ENCODE measurements at regions not wholly inside any gene's neighbourhood (a gene's known extent, or its start where the extent isn't known, plus 50 kb on each side); places are given as distances from the start of the nearest gene placed in this dataset.

DNA sequence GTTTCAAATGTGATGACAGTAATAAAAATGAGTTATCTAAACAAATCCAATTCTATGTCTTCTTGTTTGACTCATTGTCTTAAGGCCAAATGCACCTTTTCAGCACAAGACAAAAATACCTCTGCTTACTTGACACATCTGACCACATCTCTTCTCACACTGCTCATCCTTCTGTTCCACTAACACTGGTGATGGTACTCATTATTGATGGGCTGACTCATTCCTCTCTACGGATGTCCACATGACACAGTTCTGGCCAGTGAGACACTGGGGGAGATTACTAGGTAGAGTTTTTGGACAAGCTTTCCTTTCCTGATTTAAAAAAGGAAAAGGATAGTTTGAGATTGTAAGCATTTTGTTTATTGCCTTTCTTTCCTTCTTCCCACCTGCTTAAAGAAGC, 410.6 kb upstream of the THRB start:
- no peak for DNase-seq (ENCODE audit: low spot score in 2 of 2)
- no peaks in the 10 kb centered on the region for H3K4me1 Mint-ChIP-seq
- H3K4me3 Mint-ChIP-seq: no peak overlapping the region
- no peaks in the 10 kb centered on the region for H3K36me3 Mint-ChIP-seq
- no peak overlapping the region for H3K27ac Mint-ChIP-seq
- no peak for ATAC-seq
- H3K9me3 Mint-ChIP-seq: peaks cover 4% of the 10 kb centered on the region

DNA sequence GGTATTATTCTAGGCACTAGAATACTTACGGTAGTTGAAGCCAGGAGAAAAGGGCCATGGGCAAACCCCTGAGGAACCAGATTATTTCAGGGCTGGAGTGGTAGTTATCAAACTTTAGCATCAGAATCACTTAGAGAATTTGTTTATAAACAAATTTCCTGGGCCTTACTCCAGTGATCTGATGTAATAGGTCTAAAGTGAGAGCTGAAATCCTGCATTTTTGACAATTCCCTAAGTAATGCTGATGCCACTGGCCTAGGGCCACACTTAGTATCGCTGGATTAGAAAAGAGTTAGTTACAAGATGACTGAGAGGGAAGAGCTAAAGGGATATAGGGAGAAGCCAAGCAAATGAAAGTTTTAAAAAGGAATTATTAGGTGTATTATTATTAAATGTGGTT, 412.5 kb upstream of the THRB start:
- Mint-ChIP-seq H3K4me1 (no peaks in the 10 kb centered on the region), H3K27ac (no peak overlapping the region), H3K9me3 (peaks cover 6% of the 10 kb centered on the region), H3K4me3 (no peak overlapping the region), H3K36me3 (no peaks in the 10 kb centered on the region)
- DNase-seq (ENCODE audit: low spot score in 2 of 2) (no peak), ATAC-seq (no peak)

DNA sequence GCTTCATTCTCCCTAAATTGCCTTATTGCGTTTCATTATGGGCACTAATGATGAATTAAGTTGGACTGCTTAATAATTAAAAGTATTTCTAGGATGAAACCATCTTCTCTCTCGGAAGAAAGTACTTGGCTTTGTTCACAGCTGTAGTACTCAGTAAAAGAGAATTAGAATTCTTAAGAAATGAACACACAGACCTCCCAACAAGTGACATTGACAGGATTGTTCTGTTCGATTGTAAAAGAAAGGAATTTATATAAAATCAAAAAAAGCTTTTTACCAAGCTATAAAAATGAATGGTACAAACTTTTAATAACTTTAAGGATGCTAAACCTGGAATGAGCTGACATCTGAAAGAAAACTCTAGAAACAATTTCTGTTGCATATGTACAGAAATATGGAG, 416.4 kb upstream of the THRB start:
- Mint-ChIP-seq H3K9me3 (peaks cover 15% of the 10 kb centered on the region), H3K36me3 (no peaks in the 10 kb centered on the region), H3K27ac (no peak overlapping the region), H3K4me1 (no peaks in the 10 kb centered on the region), H3K4me3 (no peak overlapping the region)
- no peak for ATAC-seq
- DNase-seq (ENCODE audit: low spot score in 2 of 2): no peak

DNA sequence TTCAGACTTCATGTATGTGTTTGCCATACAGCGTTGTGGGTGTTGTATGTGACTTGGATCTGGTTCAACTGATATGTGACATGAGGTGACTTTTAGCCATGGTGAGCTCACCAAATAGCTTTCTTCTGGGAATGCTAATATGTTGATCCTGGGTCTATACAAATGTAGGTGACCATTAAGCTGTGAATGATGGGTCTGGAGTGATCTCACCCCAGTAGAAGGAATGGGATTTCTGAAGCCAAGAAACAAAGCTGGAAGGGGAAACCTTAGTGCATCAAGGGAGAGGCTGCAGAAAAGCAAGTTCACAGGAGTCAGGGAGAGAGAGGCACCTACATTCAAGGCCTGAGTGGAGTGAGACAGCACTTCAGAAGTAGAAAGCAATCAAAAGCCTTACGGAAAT, 421.0 kb upstream of the THRB start:
- no peak overlapping the region for H3K4me3 Mint-ChIP-seq
- ATAC-seq (no peak), DNase-seq (ENCODE audit: low spot score in 2 of 2) (no peak)
- H3K9me3 Mint-ChIP-seq: peaks cover 11% of the 10 kb centered on the region
- no peaks in the 10 kb centered on the region for H3K4me1 Mint-ChIP-seq
- no peaks in the 10 kb centered on the region for H3K36me3 Mint-ChIP-seq
- no peak overlapping the region for H3K27ac Mint-ChIP-seq

DNA sequence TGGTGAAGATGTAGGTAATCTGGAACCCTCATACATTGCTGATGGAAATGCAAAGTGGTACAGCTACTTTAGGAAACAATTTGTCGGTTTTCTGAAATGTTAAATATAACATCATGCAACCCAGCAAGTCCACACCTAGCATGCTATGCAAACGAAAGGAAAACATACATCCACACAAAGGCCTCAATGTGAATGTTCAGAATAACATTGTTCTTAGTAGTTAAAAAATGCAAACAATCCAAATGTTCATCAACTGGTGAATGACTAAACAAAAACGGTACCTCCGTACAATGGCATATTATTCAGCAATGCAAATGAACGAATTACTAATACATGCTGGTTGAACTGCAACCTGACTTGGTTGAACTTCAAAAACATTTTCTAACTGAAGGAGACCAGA, 423.3 kb upstream of the THRB start:
- Mint-ChIP-seq H3K27ac (no peak overlapping the region), H3K4me1 (no peaks in the 10 kb centered on the region), H3K36me3 (no peaks in the 10 kb centered on the region), H3K4me3 (no peak overlapping the region), H3K9me3 (peaks cover 8% of the 10 kb centered on the region)
- ATAC-seq: no peak
- no peak for DNase-seq (ENCODE audit: low spot score in 2 of 2)

DNA sequence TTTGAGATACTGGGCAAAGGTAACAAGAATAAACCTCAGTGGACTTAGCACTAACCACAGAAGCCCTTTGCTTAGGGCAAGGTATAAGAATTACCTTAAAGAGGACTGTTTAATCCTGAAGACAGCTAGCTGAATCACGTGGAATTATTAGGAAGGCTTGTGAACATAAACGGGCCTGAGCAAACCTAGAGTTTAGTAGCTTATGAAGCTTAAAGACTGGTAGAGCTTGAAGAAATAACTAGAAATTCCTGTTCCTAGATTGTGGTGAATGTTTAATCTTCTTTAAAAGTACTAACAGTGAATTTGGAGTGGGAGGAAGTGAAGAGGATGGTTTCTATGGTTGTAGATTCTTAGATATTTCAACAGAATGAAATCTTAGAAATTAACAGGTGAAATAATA, 428.9 kb upstream of the THRB start:
- no peak overlapping the region for H3K27ac Mint-ChIP-seq
- H3K4me3 Mint-ChIP-seq: no peak overlapping the region
- DNase-seq (ENCODE audit: low spot score in 2 of 2): no peak
- no peaks in the 10 kb centered on the region for H3K4me1 Mint-ChIP-seq
- peaks cover 11% of the 10 kb centered on the region for H3K9me3 Mint-ChIP-seq
- ATAC-seq: no peak
- no peaks in the 10 kb centered on the region for H3K36me3 Mint-ChIP-seq

DNA sequence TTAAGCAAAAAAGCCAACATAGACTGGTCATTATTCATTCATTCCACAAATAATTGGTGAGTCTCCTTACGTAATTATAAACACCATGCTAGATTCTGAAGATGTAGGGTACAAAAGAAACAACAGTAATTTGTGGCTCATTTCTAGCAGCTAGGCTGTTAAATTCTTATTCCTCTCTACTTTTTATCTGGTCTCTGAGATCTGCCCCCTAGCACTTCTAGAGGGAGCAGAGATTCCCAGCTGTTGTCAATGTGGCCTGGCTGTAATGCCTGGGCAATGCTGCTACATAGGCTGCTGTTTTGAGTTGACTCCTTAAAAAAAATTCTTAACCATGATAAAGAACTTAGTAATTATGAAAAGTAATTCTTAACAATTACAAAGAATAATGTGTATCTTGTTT, 434.9 kb upstream of the THRB start:
- Mint-ChIP-seq H3K4me1 (no peaks in the 10 kb centered on the region), H3K4me3 (no peak overlapping the region), H3K36me3 (no peaks in the 10 kb centered on the region), H3K9me3 (peaks cover 8% of the 10 kb centered on the region), H3K27ac (no peak overlapping the region)
- ATAC-seq: no peak
- DNase-seq (ENCODE audit: low spot score in 2 of 2): no peak

DNA sequence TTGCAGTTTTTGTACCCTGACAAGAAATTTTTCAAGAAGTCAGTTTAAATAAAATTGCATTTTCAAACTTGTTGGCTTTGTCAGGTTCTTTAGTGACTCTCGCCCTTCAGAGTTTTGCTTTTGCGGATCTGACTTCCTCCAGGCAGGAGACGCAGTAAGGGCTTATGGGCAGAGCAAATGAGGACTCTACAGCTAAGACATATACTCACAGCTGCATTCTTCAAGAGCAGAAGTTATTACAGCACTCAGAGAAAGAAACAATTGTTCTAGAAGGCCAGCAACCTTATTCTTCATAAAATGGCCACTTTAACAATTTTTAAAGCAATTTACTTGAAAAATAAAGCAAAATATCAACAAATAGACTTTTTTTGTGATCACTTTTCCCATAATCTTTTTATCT, 438.8 kb upstream of the THRB start:
- Mint-ChIP-seq H3K27ac (no peak overlapping the region), H3K9me3 (no peaks in the 10 kb centered on the region), H3K36me3 (no peaks in the 10 kb centered on the region), H3K4me3 (no peak overlapping the region), H3K4me1 (no peaks in the 10 kb centered on the region)
- ATAC-seq (no peak), DNase-seq (ENCODE audit: low spot score in 2 of 2) (no peak)

DNA sequence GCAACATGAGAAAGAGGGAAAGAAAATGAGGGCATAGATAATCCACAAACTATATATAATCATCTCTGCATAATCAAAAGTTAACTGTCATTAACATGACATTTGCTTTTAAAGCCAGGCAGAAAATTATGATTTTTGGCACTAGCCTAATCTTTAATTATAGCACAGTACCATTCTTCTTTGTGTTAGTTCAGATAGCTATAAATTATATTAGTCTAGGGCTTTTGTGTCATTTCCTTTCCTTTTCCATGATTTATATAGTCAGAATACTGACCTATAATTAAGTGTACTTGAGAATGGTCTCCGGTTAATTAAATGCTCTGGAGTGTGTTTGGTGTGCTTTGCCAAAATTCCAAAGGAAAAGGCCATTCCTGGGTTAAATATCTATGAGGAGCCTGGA, 441.9 kb upstream of the THRB start:
- H3K36me3 Mint-ChIP-seq: no peaks in the 10 kb centered on the region
- DNase-seq (ENCODE audit: low spot score in 2 of 2): no peak
- H3K27ac Mint-ChIP-seq: no peak overlapping the region
- ATAC-seq: no peak
- H3K4me1 Mint-ChIP-seq: no peaks in the 10 kb centered on the region
- H3K9me3 Mint-ChIP-seq: no peaks in the 10 kb centered on the region
- no peak overlapping the region for H3K4me3 Mint-ChIP-seq

DNA sequence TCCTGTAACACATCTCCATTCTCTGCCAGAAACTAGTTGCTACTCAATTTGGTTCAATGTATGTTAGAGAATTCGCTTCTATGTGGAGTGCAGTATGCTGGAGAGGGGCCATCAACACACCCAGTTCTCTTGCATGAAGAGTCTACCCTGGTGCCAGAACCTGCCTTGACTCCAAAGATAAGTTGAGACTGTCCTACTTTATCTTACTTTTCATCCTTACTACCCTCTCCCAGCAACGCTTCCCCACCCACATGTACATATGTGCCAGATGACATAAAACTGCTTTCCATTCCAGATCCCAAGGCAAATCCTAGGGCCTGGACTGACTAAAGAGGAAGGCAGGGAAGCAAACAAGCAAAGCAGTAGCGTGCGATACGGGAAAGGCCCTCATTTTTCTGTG, 442.6 kb upstream of the THRB start:
- no peaks in the 10 kb centered on the region for H3K9me3 Mint-ChIP-seq
- no peak for DNase-seq (ENCODE audit: low spot score in 2 of 2)
- H3K4me3 Mint-ChIP-seq: no peak overlapping the region
- no peak for ATAC-seq
- H3K4me1 Mint-ChIP-seq: no peaks in the 10 kb centered on the region
- H3K36me3 Mint-ChIP-seq: no peaks in the 10 kb centered on the region
- H3K27ac Mint-ChIP-seq: no peak overlapping the region

DNA sequence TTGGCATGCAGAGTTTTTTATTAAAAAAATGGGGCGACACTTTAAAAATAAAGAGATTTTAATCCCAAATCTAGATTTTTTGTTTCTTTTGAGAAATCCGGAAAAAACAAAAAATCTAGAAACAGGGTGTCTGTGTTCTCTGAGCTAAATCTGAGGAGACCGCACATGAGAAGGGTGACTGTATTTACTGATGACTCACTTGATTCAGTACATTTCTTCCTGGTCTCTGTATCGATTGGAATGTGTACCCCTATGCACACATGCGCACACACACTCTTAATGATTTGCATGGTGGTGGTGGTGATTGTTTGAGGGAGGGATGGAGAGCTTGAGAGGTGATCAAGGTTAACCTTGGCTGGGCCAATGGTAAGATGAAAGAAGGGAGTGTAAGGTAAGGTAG, 443.1 kb upstream of the THRB start:
- H3K4me1 Mint-ChIP-seq: no peaks in the 10 kb centered on the region
- H3K36me3 Mint-ChIP-seq: no peaks in the 10 kb centered on the region

DNA sequence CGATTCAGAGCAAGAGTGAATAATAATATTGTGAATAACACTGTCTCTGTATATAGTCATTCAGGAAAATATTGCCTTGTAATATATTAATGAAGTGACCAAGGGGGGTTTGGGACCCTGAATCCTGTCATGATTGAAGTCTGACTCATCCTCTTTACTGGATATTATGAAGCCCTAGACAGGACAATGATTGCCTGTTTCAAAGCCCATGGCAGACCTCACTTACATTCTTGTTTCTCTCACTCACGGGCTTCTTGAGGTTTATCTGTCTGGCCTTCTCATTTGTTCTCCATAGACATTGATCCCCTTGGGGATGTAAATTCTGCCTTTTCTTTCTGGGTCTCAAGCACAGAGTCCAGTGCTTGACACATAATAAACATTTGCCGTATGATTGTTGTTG, 449.3 kb upstream of the THRB start:
- ATAC-seq: no peak
- Mint-ChIP-seq H3K4me3 (no peak overlapping the region), H3K4me1 (no peaks in the 10 kb centered on the region), H3K27ac (no peak overlapping the region), H3K9me3 (peaks cover 6% of the 10 kb centered on the region), H3K36me3 (no peaks in the 10 kb centered on the region)
- no peak for DNase-seq (ENCODE audit: low spot score in 2 of 2)

More for the DNA sequence above, 443.1 kb upstream of the THRB start:
- H3K9me3 Mint-ChIP-seq: no peaks in the 10 kb centered on the region
- no peak for DNase-seq (ENCODE audit: low spot score in 2 of 2)
- no peak overlapping the region for H3K27ac Mint-ChIP-seq
- ATAC-seq: no peak
- H3K4me3 Mint-ChIP-seq: no peak overlapping the region

DNA sequence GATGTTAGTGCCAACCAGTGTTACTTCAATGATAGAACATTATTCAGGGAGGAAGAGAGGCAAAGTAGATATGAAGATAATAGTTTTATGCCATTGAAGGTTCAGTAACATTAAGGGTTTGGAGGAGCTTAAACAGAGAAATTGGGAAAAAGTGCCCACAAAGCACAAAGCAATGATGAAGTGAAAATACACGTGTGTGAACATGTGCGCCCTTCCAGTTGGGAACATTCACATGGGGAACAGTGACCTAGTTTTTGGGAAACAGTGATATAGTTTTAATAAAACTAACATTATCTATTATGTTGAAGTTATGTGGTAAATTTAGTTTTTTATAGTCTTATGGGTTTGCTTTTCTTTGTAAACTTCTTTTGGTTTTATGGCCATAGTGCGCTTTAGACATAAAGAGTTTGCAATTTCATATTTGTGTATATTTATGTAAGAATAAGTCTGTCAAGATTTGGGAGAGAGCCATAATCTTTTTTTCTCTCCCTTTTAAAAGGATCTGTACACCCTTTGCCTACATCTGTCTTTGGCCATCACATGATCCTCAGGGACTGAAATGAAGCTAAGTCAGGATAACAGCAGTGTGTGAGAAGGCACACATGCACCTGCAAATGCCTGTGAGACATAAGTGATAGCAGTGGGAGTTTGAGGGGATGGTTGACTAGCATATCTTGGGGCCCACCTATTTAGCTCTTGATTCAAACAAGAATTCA, 450.3 kb upstream of the THRB start:
- Mint-ChIP-seq H3K4me3 (no peak overlapping the region), H3K4me1 (no peaks in the 10 kb centered on the region), H3K36me3 (no peaks in the 10 kb centered on the region), H3K9me3 (peaks cover 6% of the 10 kb centered on the region), H3K27ac (no peak overlapping the region)
- ATAC-seq: no peak
- no peak for DNase-seq (ENCODE audit: low spot score in 2 of 2)

DNA sequence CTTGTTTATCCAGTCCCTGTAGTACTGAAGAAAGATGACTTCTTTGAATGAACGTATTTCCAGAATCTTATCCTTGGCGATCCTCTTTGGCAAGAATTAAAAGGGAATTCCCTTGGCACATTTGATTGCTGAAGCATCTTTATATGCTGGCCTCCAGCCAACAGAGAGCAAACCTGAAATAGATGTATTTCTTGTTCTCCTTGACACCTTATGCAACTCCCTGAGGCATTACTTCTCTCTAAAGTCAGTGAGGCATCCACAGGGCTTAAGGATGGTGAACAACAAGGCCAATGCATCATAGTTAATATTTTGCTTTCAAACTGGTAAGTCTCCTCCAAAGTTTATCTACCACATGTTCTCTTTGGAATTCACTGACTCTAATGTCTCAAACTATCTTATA, 450.9 kb upstream of the THRB start:
- Mint-ChIP-seq H3K9me3 (peaks cover 6% of the 10 kb centered on the region), H3K27ac (no peak overlapping the region), H3K4me3 (no peak overlapping the region), H3K4me1 (no peaks in the 10 kb centered on the region), H3K36me3 (no peaks in the 10 kb centered on the region)
- ATAC-seq: no peak
- DNase-seq (ENCODE audit: low spot score in 2 of 2): no peak

DNA sequence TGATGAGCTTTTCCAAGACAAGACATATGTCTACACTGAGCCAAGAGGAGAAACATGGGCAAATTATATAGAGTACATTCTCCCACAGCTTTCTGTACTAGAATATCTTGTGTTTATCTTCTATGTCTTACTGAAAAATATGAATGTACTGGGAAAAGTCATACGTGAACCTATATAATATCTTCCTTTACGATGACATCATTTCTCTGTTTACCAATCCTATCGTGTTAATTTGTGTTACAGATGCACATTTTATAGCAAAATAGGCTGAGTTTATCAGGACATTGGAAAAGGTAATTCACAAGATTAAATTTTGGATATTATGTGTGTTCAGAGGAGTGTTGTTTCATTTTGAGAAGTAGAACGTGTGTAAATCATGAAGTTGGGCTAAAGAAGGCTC, 452.5 kb upstream of the THRB start:
- no peak overlapping the region for H3K4me3 Mint-ChIP-seq
- no peaks in the 10 kb centered on the region for H3K36me3 Mint-ChIP-seq
- ATAC-seq (no peak), DNase-seq (ENCODE audit: low spot score in 2 of 2) (no peak)
- H3K9me3 Mint-ChIP-seq: peaks cover 6% of the 10 kb centered on the region
- H3K4me1 Mint-ChIP-seq: no peaks in the 10 kb centered on the region
- H3K27ac Mint-ChIP-seq: no peak overlapping the region

DNA sequence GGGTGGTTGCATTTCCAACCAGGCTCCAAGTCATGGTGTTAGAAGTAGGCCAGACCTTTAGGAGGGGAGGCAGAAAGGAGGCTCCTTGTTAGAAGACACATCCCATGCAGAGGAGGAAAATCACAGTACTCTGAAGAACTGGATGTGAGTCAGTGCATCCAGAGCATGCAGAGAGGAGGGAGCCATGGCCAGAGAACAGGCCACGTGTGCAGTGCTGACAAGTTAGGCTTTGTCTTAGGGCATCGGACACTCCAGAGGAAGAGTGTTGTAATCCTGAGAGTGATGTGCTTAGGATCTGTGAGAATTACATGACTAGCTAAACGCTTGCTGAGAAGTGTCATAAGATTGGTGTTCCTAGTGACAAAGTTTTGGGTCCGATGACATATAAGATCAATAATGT, 456.5 kb upstream of the THRB start:
- ATAC-seq: no peak
- Mint-ChIP-seq H3K4me3 (no peak overlapping the region), H3K27ac (no peak overlapping the region), H3K4me1 (no peaks in the 10 kb centered on the region), H3K9me3 (peaks cover 6% of the 10 kb centered on the region), H3K36me3 (no peaks in the 10 kb centered on the region)
- no peak for DNase-seq (ENCODE audit: low spot score in 2 of 2)

DNA sequence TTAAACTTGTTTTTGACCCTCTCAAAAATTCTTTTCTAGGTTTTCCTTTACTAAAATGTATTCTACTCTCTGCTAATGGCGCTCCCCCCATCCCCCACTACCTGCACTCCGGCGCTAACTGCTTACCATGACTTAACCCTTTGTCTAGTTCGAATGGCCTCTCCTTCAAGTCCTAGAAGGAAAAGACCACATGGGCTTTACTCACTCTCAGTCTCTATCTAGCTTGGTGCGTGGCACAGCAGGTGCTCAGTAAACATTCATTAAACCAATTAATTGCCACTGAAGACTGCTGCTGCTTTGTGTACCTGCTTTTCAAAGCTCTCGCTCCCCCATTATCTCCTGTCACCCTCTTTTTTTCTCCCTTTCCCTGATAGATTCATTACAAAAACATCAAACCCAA, 457.7 kb upstream of the THRB start:
- Mint-ChIP-seq H3K4me3 (no peak overlapping the region), H3K27ac (no peak overlapping the region), H3K9me3 (peaks cover 6% of the 10 kb centered on the region), H3K36me3 (no peaks in the 10 kb centered on the region), H3K4me1 (no peaks in the 10 kb centered on the region)
- DNase-seq (ENCODE audit: low spot score in 2 of 2) (no peak), ATAC-seq (no peak)

Data from stimulated activated effector memory CD8-positive, alpha-beta T cell treated with anti-CD3 and anti-CD28 coated beads, Interleukin-12 subunit alpha, Interleukin-12 subunit beta, amount 100 ng/mL, for 72 hours (primary cell).